Endothelial cell of umbilical vein (primary cell): ENCODE measurements at regions not wholly inside any gene's neighbourhood (a gene's known extent, or its start where the extent isn't known, plus 50 kb on each side); places are given as distances from the start of the nearest gene placed in this dataset.

ENCODE experiments used
- BruUV-seq: library from RNA; stranded (reverse); fragments of 400-500 nt; replicated peaks from 2 replicates; lab custom pipeline; 2021; lab: Mats Ljungman, UMichigan
- CTCF ChIA-PET: fragments of 300-600, 350-600 bp; sonication (Branson Sonifier 250); formaldehyde crosslinking; loops from one replicate; lab custom pipeline; 2021; ENCODE audit warnings: antibody characterized with exemption, inconsistent platforms; lab: Charles Lee
- POLR2A ChIA-PET: fragments of 300-600, 350-600 bp; sonication (Branson Sonifier 250); formaldehyde crosslinking; loops from one replicate; lab custom pipeline; 2021; ENCODE audit warnings: antibody characterized with exemption, inconsistent platforms; lab: Charles Lee
- DNase-seq: peaks from one replicate; pipeline ENCODE4 v3.0.0-alpha.2; 2011; ENCODE audit warnings: low read depth, low spot score
- FAIRE-seq: peaks from 2 replicates; lab custom pipeline; 2011; peaks lifted over from hg19 to GRCh38; lab: Jason Lieb, UNC
- H2AFZ ChIP-seq: 2 replicates; pipeline ENCODE4 v1.6.0; 2012; ENCODE audit warnings: low read depth, low read length, control low read depth, inconsistent platforms
- H3K27ac ChIP-seq: 2 replicates; pipeline ENCODE4 v1.5.1; 2011; ENCODE audit warnings: low read depth, mild to moderate bottlenecking, control low read depth, low read length, moderate library complexity; ENCODE audit not compliant: insufficient read depth
- H3K27me3 ChIP-seq, 2 experiments: 2 replicates each; pipeline versions ENCODE4 v1.6.0 to v1.6.1; 2011; ENCODE audit warnings: low read length in 2 of 2, mixed read lengths in 1 of 2; ENCODE audit not compliant: control insufficient read depth in 2 of 2, insufficient read depth in 2 of 2
- H3K36me3 ChIP-seq, 2 experiments: 2 replicates in 1 of 2; 3 replicates in 1 of 2; pipeline ENCODE4 v1.5.1; 2011; ENCODE audit warnings: low read length in 2 of 2, mild to moderate bottlenecking in 1 of 2, moderate library complexity in 1 of 2; ENCODE audit not compliant: control insufficient read depth in 2 of 2, insufficient read depth in 2 of 2; ENCODE audit errors: extremely low read depth in 1 of 2
- H3K4me1 ChIP-seq: 3 replicates; pipeline ENCODE4 v1.5.1; 2011; ENCODE audit warnings: mild to moderate bottlenecking, low read length; ENCODE audit not compliant: control insufficient read depth, insufficient read depth; ENCODE audit errors: extremely low read depth
- H3K4me2 ChIP-seq: 2 replicates; pipeline ENCODE4 v1.6.1; 2011; ENCODE audit warnings: low read length, control low read depth, mixed read lengths; ENCODE audit not compliant: insufficient read depth
- H3K4me3 ChIP-seq, 3 experiments: fragments of 200-600 bp in 1 of 3; sonication (generic), shearing (Covaris generic) in 1 of 3; replicated peaks in 1 of 3; 2 replicates each; pipeline ENCODE4 v1.5.1; 2011 to 2016; ENCODE audit warnings: control low read depth in 3 of 3, low read length in 3 of 3, mild to moderate bottlenecking in 2 of 3, inconsistent platforms in 1 of 3, low read depth in 1 of 3, moderate library complexity in 1 of 3; ENCODE audit not compliant: insufficient read depth in 1 of 3
- H3K79me2 ChIP-seq: 2 replicates; pipeline ENCODE4 v1.6.0; 2012; ENCODE audit warnings: low read length, inconsistent platforms; ENCODE audit not compliant: control insufficient read depth, insufficient read depth
- H3K9ac ChIP-seq: replicated peaks from 2 replicates; pipeline ENCODE3; 2011; ENCODE audit warnings: low read length, control low read depth; ENCODE audit not compliant: insufficient read depth; ENCODE audit errors: extremely low read depth
- H3K9me1 ChIP-seq: replicated peaks from 3 replicates; pipeline ENCODE4 v1.6.0; 2011; ENCODE audit warnings: mild to moderate bottlenecking, low read length; ENCODE audit not compliant: control insufficient read depth, insufficient read depth; ENCODE audit errors: extremely low read depth
- H3K9me3 ChIP-seq: replicated peaks from 2 replicates; pipeline ENCODE4 v1.5.1; 2012; ENCODE audit warnings: low read length, inconsistent platforms; ENCODE audit not compliant: control insufficient read depth, insufficient read depth
- H4K20me1 ChIP-seq: replicated peaks from 2 replicates; pipeline ENCODE3; 2011; ENCODE audit warnings: mild to moderate bottlenecking, low read length; ENCODE audit not compliant: control insufficient read depth, insufficient read depth; ENCODE audit errors: extremely low read depth
- CTCF ChIP-seq, 2 donors: IDR thresholded peaks; 1 replicate in 1 of 2; 2 replicates in 1 of 2; pipeline ENCODE4 v1.5.1; 2011; ENCODE audit warnings: low read length in 2 of 2, mild to moderate bottlenecking in 2 of 2, moderate library complexity in 2 of 2, control low read depth in 1 of 2, inconsistent platforms in 1 of 2, low read depth in 1 of 2; ENCODE audit not compliant: insufficient read depth in 1 of 2; ENCODE audit errors: extremely low read depth in 1 of 2
- EZH2 ChIP-seq: IDR thresholded peaks from 2 replicates; pipeline ENCODE4 v1.6.1; 2012; ENCODE audit warnings: borderline replicate concordance, low read depth, mild to moderate bottlenecking, moderate library complexity, low read length, inconsistent platforms; ENCODE audit not compliant: severe bottlenecking
- FOS ChIP-seq: IDR thresholded peaks from 2 replicates; pipeline ENCODE4 v1.6.1; 2011; ENCODE audit warnings: mild to moderate bottlenecking, low read length, moderate library complexity, borderline replicate concordance; ENCODE audit not compliant: insufficient read depth
- GATA2 ChIP-seq: IDR thresholded peaks from 2 replicates; pipeline ENCODE4 v1.7.0; 2011; ENCODE audit warnings: low read depth, mild to moderate bottlenecking, moderate library complexity, mixed read lengths, low read length; ENCODE audit not compliant: insufficient read length, insufficient read depth
- JUN ChIP-seq: IDR thresholded peaks from 2 replicates; pipeline ENCODE4 v1.6.1; 2011; ENCODE audit warnings: borderline replicate concordance, low read depth; ENCODE audit not compliant: insufficient read length, insufficient read depth
- MAX ChIP-seq: IDR thresholded peaks from 2 replicates; pipeline ENCODE4 v1.6.1; 2011; ENCODE audit not compliant: insufficient read depth, insufficient read length
- MYC ChIP-seq: IDR thresholded peaks from one replicate; pipeline ENCODE4 v1.6.1; 2011; ENCODE audit warnings: mild to moderate bottlenecking, low read depth, low read length
- POLR2A ChIP-seq: IDR thresholded peaks from 2 replicates; pipeline ENCODE4 v1.6.1; 2012; ENCODE audit warnings: low read depth, mild to moderate bottlenecking, control low read depth, low read length
- POLR2AphosphoS5 ChIP-seq: IDR thresholded peaks from 2 replicates; pipeline ENCODE4 v1.6.1; 2012; ENCODE audit warnings: low read depth, mild to moderate bottlenecking, control low read depth, low read length, moderate library complexity; ENCODE audit not compliant: insufficient read depth
- dilution Hi-C: fragments of 300-500 bp; cut with MboI; formaldehyde crosslinking; loops from one replicate; pipeline ENCODE4 v1.15.0; 2019; ENCODE audit warnings: low sequenced_read_pairs; ENCODE audit not compliant: extremely low pct_ligation_motif_present
- intact Hi-C: fragments of 100-400 bp; cut with micrococcal nuclease; formaldehyde crosslinking; loops from one replicate; pipeline ENCODE4 v1.10.0; 2022

GRCh38 chr13:39215971-39216370, 177.7 kb downstream of the NHLRC3 start:
- DNase-seq (no peak), FAIRE-seq (no peak)
- Histone ChIP-seq H3K27ac (no peak overlapping the region), H3K9me1 (no peaks in the 10 kb centered on the region), H3K9ac (no peak overlapping the region), H4K20me1 (no peaks in the 10 kb centered on the region), H3K9me3 (no peaks in the 10 kb centered on the region), H3K4me2 (no peak overlapping the region), H2AFZ (no peak overlapping the region), H3K4me1 (no peaks in the 10 kb centered on the region), H3K27me3 (no peaks in the 10 kb centered on the region), H3K36me3 (no peaks in the 10 kb centered on the region), H3K4me3 (no peak overlapping the region), H3K79me2 (no peaks in the 10 kb centered on the region)
- dilution Hi-C loops (no loop called here), intact Hi-C loops (no loop called here)
- BruUV-seq, result no TSS peak
- POLR2A ChIA-PET, result no interaction called here
- TF ChIP-seq MAX (no peak), EZH2 (no peak), POLR2AphosphoS5 (no peak), GATA2 (no peak), JUN (no peak), FOS (no peak), MYC (no peak), CTCF (IDR thresholded peaks at IDR 0.05; ENCODE audit: extremely low read depth in 1 of 2, insufficient read depth in 1 of 2, low read depth in 1 of 2, low read length in 2 of 2) (no peak), POLR2A (no peak)
- CTCF ChIA-PET, result no interaction called here
